HEK293 (cell line): ENCODE measurements at regions not wholly inside any gene's neighbourhood (a gene's known extent, or its start where the extent isn't known, plus 50 kb on each side); places are given as distances from the start of the nearest gene placed in this dataset.

Experiments used
- OVOL3 ChIP-seq: fragments of 450-650 bp; formaldehyde crosslinking; IDR thresholded peaks from 2 replicates; pipeline ENCODE4 v1.5.1; 2016; ENCODE audit warnings: missing biosample characterization, missing genetic modification characterization
- REST ChIP-seq: fragments of 450-650 bp; formaldehyde crosslinking; IDR thresholded peaks from 2 replicates; pipeline ENCODE4 v1.5.1; 2016; ENCODE audit warnings: missing biosample characterization, missing genetic modification characterization
- ZBTB11 ChIP-seq: fragments of 450-650 bp; formaldehyde crosslinking; conservative IDR thresholded peaks from 2 replicates; pipeline ENCODE4 v1.5.1; 2016; ENCODE audit warnings: low read depth, missing biosample characterization, missing genetic modification characterization
- ZFP41 ChIP-seq: fragments of 450-650 bp; formaldehyde crosslinking; IDR thresholded peaks from 2 replicates; pipeline ENCODE4 v1.5.1; 2016; ENCODE audit warnings: missing biosample characterization, missing genetic modification characterization, borderline replicate concordance
- ZIC2 ChIP-seq: fragments of 450-650 bp; formaldehyde crosslinking; IDR thresholded peaks from 2 replicates; pipeline ENCODE4 v1.5.1; 2016; ENCODE audit warnings: missing biosample characterization, missing genetic modification characterization
- ZNF311 ChIP-seq: fragments of 450-650 bp; formaldehyde crosslinking; IDR thresholded peaks from 2 replicates; pipeline ENCODE4 v1.5.1; 2017; ENCODE audit warnings: missing biosample characterization, missing genetic modification characterization, borderline replicate concordance
- ZNF324 ChIP-seq: fragments of 450-650 bp; formaldehyde crosslinking; IDR thresholded peaks from 2 replicates; pipeline ENCODE4 v1.5.1; 2016; ENCODE audit warnings: missing biosample characterization, missing genetic modification characterization
- TF ChIP-seq, protein P1 (sequence below): fragments of 450-650 bp; formaldehyde crosslinking; IDR thresholded peaks from 2 replicates; pipeline ENCODE4 v1.5.1; 2016; ENCODE audit warnings: missing biosample characterization, missing genetic modification characterization

DNA sequence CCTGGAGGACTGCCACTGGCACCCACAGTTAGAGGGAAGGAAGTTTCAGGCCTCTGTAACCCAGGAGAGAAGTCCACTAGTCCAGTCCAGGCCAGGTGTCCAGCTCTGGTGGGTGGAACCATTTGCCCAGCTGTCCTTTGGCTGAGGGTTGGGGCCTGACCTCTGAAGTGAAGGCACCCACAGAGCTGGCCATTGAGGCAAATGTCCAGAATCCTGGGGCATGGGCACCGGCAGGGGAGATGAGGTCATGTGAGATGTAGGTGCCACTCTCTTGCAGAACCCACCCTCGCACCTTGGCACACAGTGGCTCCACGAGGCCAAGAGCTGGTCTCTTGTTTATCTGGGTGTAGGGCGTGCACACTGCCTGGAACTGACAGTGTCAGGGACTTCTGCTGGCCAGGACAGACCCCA lies 162.8 kb downstream of the SMAD6 start:
- TF ChIP-seq ZNF324, result no peak
- TF ChIP-seq, protein P1, sequence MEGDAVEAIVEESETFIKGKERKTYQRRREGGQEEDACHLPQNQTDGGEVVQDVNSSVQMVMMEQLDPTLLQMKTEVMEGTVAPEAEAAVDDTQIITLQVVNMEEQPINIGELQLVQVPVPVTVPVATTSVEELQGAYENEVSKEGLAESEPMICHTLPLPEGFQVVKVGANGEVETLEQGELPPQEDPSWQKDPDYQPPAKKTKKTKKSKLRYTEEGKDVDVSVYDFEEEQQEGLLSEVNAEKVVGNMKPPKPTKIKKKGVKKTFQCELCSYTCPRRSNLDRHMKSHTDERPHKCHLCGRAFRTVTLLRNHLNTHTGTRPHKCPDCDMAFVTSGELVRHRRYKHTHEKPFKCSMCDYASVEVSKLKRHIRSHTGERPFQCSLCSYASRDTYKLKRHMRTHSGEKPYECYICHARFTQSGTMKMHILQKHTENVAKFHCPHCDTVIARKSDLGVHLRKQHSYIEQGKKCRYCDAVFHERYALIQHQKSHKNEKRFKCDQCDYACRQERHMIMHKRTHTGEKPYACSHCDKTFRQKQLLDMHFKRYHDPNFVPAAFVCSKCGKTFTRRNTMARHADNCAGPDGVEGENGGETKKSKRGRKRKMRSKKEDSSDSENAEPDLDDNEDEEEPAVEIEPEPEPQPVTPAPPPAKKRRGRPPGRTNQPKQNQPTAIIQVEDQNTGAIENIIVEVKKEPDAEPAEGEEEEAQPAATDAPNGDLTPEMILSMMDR (tag by site-specific recombination), result no peak
- TF ChIP-seq ZIC2 (tag by site-specific recombination), result no peak
- TF ChIP-seq ZFP41 (tag by site-specific recombination), result no peak
- no peak for TF ChIP-seq ZNF311 (tag by site-specific recombination)
- no peak for TF ChIP-seq ZBTB11 (tag by site-specific recombination)
- no peak for TF ChIP-seq OVOL3 (tag by site-specific recombination)
- no peak for TF ChIP-seq REST
